Activated CD8-positive, alpha-beta memory T cell treated with anti-CD3 and anti-CD28 coated beads, Interleukin-2, amount 50 U/mL, for 24 hours (primary cell): ENCODE measurements at regions not wholly inside any gene's neighbourhood (a gene's known extent, or its start where the extent isn't known, plus 50 kb on each side); places are given as distances from the start of the nearest gene placed in this dataset.
"Not testable (repeated sequence)": the region's sequence is repeated elsewhere in the genome, so short reads cannot be mapped to it uniquely, and the experiment has no call there.

ENCODE experiments used
- DNase-seq: peaks from one replicate; pipeline ENCODE4 v3.0.0-alpha.2; 2020; ENCODE audit errors: extremely low read depth

GRCh38 chr19:28686756-28687155 lies 526.2 kb downstream of the UQCRFS1 start:
- no peak for DNase-seq

GRCh38 chr19:28685802-28686201 lies 527.1 kb downstream of the UQCRFS1 start:
- DNase-seq = no peak

DNA sequence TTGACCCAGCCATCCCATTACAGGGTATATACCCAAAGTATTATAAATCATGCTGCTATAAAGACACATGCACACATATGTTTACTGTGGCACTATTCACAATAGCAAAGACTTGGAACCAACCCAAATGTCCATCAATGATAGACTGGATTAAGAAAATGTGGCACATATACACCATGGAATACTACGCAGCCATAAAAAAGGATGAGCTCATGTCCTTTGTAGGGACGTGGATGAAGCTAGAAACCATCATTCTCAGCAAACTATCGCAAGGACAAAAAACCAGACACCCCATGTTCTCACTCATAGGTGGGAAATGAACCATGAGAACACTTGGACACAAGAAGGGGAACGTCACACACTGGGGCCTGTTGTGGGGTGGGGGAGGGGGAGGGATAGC lies 527.9 kb downstream of the UQCRFS1 start:
- DNase-seq = not testable (repeated sequence)

DNA sequence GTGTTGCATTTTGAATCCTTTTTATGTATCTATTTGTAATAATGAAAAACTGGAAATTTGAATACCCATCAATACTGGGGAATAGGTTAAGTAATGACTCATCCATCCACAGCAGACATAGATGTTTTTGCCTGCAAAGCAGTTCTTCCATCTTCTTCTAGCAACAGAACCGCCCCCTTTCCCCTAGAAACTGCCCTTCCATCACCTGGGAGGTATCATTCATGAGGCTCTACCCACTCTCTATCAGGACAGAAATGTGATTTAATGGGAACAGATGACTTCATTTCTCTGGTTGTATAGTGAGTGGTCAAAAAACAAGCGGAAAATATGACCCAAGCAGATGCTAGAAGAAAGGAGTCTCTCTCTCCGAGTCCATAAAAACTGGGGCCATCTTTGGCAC lies 532.8 kb downstream of the UQCRFS1 start:
- no peak for DNase-seq

DNA sequence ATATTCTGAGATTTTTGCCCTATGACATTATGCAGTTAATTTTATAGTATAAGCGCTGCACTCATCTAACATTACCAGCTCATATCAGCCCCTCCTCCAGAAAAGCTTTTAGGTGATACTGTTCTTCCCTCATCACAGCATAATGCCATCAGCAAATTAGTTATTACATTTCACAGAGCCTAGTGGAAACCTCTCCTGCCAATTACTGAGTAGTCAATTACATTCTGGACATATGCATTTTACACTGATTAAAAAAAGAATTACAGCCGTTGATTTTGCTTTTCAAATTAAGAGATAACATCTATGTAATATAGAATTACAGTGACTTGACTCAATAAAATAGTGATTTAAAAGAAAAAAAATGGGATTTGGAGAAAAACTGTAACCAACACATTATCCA lies 542.1 kb downstream of the UQCRFS1 start:
- no peak for DNase-seq

GRCh38 chr19:28669804-28670203 lies 543.1 kb downstream of the UQCRFS1 start:
- no peak for DNase-seq

GRCh38 chr19:28667348-28667977 lies 545.5 kb downstream of the UQCRFS1 start:
- DNase-seq = no peak

DNA sequence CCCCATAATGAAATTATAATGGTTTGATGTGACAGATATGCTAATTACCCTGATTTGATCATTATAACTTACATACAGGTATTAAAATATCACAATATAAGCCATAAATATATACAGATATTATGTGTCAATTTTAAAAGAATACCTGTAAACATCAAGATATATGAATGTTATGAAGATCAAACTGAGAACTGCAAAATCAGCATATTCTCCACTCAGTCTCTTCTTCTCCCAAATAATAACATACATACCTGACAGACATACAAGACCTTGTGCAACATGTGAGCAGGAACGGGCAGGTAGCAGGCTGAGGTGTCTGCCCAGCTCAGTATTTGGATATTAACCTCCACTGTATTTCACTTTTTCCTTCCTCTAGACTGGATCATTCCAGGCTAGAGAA lies 547.2 kb downstream of the UQCRFS1 start:
- no peak for DNase-seq

DNA sequence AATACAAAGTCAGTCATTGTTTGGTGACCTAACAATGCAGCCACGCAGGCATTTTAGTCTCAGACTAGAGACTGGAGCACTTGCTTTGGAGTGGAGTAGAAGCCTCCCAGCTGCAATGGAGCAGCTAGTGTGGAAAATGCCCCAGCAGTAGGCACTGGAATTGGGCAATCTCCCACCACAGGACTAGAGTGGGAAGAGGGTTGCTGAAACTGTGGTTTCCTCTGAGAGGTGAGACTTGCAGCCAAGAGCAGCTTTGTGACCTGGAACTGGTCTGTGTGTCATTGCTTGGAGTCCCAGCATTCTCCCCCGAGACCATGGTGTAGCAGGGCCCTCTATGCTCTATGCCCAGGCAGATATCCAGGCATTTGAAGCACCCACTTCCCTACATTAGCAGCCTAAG lies 556.3 kb downstream of the UQCRFS1 start:
- no peak for DNase-seq

DNA sequence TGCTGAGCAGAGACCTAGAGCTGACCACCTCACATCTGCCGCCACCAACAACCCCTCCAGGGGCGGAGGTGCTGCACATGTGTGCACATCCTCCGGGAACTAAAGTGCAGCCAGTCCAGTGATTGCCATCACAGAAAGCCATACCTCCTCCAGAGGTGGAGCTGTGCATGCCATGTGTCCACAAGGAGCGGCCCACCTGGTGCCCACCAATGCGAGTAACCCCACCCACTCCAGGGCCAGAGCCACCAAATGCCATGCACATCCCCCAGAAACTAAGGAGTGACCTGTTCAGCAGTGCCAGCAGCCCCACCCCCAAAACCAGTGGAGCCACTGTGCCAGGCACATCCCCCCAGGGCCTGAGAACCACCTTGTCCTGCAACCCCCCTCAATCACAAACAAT lies 557.9 kb downstream of the UQCRFS1 start:
- DNase-seq = no peak

DNA sequence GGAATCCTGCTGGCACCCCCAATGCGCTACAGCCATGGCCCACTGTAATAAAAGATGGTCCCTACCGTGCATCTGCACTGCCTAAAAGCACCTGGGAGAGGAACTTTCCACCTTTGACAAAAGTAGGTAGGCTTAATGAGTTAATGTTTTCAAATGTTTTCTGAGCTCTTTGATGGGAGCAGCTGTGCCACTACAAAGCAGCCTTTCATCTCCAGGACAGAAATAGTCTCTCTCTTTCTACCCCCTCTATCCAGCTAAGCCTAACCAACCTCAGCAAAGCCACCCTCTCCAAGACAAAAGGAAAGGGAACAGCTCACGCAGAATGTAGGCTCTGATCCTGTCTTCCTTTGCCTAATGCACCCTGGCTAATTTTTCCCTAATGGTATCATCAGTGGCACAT lies 560.2 kb downstream of the UQCRFS1 start:
- DNase-seq = no peak

GRCh38 chr19:28646629-28647028 lies 566.3 kb downstream of the UQCRFS1 start:
- no peak for DNase-seq

DNA sequence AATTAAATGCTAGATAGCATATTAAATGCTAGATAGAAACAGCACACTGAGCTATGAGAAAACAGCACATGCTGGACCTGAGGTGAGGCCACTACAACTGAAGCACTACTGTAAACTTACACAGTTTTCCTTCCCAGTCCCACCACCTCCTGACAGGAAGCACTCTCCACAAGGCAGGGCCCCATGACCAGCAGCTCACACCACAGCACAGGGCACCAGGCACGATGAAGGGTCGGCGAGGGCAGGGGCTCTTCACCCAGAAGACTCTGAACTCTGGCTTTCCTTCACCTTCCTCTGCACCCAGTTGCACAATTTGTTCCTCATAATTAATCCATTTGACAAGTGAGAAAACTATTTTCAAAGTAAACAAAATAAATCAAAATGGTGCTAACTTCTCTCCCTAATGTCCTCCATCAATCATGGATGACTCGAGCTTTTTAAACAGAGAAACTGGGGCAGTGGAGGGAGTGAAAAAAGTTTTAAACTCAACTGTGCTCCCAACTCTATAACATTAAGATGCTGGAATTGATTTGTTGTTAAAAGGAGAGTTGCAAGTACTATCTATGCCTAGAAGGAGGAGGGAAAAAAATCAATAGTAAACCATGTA lies 568.7 kb downstream of the UQCRFS1 start:
- DNase-seq = no peak

DNA sequence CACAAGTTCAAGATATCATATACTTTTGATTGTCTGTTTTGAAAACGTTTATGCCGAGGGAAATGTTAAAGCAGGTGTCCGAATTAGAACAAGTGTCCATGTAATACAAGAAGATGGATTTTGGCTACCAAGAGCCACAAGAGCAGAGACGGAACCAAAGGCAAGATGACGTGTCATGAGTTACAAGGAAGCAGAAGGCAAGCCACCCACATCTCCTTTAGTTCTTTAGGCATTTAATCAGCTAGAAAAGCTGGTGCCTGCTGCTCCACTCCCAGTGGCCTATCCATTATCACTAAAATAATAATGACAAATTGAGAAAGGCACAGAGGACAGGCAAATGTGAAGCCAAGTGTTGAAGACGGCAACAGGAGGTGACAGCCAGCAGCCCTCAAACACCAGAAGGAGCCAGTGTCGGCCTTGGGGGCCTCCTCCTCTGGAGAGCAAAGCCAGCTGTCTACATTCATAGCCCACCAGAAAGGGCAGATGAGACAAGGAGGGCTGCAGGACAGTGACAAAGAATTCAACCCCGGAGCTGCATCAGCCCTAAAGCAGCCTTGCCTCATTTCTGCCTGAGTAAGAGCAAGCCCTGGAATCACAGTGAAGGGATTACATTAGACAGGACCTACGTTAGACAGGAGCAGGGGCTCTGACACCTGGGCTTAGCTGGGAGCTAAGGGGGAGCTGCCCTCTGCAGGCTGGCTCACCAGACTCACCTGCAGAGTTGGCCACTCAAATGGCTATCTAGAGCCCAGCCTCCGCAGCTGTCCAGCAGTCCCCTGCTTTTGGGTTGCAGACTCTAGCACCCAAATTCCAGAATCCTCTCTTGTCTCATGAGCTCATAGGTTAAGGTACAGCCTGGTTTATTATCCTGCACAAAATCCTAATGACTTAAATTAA lies 569.9 kb downstream of the UQCRFS1 start:
- DNase-seq = no peak

GRCh38 chr19:28641395-28641794 lies 571.6 kb downstream of the UQCRFS1 start:
- no peak for DNase-seq

GRCh38 chr19:28640506-28640905 lies 572.4 kb downstream of the UQCRFS1 start:
- no peak for DNase-seq

DNA sequence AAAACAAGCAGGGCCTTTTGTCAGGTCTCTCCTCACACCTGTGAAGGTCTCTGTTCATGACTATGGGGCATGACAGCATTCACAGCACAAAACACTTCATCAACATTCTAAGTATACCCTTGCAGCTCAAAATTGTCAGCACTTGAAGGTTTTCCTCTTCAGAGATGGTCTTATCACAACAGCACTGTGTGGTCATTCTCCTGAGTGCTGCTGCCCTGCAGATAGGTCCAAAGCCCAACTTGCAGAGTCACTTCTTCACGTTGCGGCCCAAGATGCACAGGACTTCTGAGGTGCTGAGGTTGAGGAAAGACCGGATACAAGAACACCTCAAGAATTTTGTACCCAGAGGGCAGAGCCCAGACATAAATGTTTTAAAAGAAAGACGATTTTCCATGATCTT lies 574.5 kb downstream of the UQCRFS1 start:
- no peak for DNase-seq

DNA sequence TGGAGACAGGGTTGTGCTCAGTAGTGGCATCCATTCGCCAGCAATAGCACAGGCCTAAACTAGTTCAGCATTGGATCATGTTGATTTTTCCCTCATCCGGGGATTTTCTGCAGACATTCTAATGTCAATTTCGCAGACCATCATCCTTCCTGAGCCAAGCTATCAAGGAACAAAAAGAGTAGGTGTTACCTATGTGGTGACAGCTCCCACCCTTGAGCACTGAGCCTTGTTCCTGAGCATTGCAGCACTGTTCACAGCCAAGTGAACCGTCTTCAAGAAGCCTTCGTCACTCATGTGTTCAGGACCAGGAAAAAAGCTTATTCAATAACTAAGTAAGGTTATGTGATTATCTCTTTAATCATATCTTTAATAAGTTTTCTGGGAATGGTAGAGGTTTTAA lies 576.2 kb downstream of the UQCRFS1 start:
- no peak for DNase-seq

- DNase-seq = no peak
Observed at GRCh38 chr19:28636016-28636629, 576.8 kb downstream of the UQCRFS1 start.

DNA sequence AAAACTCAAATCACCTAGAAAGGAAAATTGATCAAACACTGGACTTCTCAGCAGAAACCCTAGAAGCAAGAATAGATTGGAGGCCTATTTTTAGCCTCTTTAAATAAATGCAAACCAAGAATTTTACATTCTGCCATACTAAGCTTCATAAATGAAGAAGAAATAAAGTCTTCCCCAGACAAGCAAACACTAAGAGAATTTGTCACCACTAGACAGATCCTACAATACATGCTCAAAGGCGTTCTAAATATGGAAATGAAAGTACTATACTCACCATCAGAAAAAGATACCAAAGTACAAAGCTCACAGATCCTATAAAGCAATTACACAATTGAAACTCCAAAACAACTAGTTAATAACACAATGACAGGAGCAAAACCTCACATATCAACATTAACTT lies 578.1 kb downstream of the UQCRFS1 start:
- DNase-seq = no peak

DNA sequence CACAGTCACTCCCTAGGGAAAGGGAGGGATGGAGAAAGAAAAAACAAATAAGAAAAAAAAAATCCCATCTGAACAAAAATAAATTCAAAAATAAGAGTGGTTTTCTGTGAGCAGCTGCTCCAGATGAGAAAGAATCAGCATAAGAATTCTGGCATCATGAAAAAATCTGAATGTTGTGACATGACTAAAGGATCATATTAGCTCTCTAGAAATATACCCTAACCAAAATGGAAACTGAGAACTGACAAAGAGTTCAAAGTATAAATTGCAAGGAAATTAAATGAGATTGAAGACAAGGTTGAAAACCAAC lies 579.0 kb downstream of the UQCRFS1 start:
- no peak for DNase-seq

DNA sequence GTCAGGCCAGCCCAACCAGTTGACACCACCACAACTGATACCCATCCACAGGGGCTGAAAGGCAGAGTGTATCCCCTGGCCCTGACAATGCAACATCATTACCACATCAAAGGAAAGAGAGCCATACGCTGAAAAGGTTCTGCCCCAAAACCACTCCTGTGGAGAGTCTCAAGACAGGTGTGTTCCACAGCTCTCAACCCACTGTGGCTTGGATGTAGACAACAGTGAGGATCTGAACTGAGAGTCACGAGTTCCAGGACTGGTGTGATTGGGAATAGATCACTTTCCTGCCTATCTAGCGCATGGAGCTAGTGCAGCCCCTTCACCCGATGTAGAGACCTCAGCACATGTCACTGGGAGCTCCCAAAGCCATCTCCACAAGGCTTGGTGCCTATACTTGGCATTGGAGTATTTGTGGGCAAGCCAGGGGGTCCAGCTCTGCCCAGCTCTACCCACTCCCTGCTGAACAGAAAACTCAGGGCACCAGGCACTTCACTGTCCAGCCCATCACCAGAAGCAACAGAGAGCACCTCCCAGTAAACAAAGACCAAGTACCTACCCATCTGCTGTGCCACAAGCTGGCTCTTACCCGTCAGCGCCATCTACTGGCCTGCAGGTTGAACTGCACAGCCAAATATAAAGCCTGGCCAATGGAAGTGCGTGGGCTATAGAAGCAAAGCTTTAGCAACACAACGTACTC lies 579.5 kb downstream of the UQCRFS1 start:
- peak; percentile 4 for DNase-seq
